GM10266 (cell line): ENCODE measurements at regions not wholly inside any gene's neighbourhood (a gene's known extent, or its start where the extent isn't known, plus 50 kb on each side); places are given as distances from the start of the nearest gene placed in this dataset.

Experiments
- DNase-seq: peaks from one replicate; pipeline ENCODE4 v3.0.0; 2012; ENCODE audit errors: extremely low spot score
- TF ChIP-seq, protein P1 (sequence below): IDR thresholded peaks from 2 replicates; pipeline ENCODE4 v1.5.1; 2012; ENCODE audit warnings: mild to moderate bottlenecking, low read depth; ENCODE audit not compliant: control insufficient read depth, insufficient read depth; ENCODE audit errors: missing control alignments

DNA sequence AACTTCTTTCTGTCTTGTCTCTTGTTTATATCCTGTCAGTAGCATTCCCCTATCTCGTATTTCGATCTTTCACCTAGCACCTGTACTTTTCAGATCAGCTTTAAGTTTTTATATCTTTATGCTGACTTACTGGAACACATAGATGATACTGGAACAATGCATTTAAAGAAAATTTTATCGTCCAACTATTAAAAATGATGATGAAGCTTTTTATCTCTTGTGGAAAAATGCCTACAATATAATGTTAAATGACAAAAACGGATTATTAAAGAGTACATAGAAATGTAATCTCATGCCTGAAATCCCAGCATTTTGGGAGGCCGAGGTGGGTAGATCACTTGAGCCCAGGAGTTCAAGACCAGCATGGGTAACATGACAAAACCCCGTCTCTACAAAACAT, 139.5 kb downstream of the ZPLD1 start:
- TF ChIP-seq, protein P1, sequence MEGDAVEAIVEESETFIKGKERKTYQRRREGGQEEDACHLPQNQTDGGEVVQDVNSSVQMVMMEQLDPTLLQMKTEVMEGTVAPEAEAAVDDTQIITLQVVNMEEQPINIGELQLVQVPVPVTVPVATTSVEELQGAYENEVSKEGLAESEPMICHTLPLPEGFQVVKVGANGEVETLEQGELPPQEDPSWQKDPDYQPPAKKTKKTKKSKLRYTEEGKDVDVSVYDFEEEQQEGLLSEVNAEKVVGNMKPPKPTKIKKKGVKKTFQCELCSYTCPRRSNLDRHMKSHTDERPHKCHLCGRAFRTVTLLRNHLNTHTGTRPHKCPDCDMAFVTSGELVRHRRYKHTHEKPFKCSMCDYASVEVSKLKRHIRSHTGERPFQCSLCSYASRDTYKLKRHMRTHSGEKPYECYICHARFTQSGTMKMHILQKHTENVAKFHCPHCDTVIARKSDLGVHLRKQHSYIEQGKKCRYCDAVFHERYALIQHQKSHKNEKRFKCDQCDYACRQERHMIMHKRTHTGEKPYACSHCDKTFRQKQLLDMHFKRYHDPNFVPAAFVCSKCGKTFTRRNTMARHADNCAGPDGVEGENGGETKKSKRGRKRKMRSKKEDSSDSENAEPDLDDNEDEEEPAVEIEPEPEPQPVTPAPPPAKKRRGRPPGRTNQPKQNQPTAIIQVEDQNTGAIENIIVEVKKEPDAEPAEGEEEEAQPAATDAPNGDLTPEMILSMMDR = no peak
- no peak for DNase-seq

GRCh38 chr3:102576651-102577050, 141.8 kb downstream of the ZPLD1 start:
- DNase-seq = no peak
- TF ChIP-seq, protein P1 = no peak

DNA sequence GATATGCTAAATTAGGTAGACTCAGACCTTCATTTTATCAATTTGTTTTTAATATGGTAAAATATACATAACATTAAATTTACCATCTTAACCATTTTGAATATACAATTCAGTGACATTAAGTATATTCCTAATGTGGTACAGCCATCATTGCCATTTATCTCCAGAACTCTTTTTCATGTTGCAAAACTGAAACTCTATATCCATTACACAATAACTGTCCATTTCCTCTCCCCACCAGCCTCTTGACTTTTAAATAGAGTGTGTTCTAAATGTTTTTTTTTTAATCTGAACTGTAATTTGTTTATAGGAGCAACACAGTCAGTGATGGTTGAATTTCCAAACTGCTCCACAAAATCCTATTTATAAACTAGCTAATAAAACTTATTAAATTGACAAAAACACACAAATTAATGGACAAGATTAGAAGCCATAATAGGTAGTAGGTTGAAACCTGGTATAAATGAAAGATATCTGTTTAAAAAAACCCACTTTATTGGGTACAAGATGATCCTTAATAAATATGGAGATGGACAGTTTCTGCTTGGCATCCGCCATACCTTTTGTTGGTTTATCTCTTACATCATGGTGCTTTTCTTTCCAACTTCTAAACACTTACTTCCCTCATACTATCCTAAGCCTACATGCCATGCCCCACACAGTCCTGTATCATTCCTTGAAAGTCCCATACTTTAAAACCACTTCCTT, 142.4 kb downstream of the ZPLD1 start:
- no peak for DNase-seq
- TF ChIP-seq, protein P1 = no peak

DNA sequence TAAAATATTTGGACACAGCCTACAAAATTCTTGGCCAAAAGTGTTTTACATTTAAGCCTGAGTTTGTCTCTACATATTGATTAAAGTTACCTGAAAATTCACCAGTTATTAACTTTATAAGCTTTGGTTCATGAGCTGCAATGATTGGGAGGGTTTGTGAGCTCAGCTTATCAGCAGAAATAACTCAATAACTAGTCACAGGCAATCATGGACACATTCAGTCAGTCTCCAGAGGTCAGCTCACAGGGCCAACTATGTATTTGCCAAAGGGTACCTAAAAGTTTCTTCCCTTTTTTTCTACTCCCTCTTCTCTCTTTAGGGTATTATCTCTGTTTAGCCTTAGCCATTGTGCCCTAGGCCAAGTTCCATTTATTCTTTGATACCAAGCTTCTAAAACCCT, 145.9 kb downstream of the ZPLD1 start:
- no peak for DNase-seq
- TF ChIP-seq, protein P1 = no peak

DNA sequence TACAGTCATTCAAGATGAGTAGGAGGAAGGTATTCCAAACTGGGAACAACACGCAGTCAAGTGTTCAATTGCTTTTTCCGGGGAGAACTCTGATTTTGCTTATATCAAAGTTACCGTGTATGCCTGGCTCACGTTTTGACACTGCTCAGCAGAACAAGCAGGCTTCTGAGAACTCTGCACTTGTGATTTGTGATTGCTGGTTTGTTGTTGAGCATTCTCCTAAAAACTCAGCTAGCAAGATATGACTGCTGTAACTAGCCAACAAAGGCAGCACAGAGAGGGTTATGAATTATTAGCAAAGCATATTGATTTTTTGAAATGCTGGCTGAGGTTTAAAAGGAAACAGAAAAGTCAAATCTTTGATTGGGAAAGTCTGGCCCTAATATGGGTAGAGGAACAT, 151.7 kb downstream of the ZPLD1 start:
- DNase-seq = no peak
- TF ChIP-seq, protein P1 = no peak

- TF ChIP-seq, protein P1 = no peak
- DNase-seq = no peak
Measured at GRCh38 chr3:102593812-102594602, 159.2 kb downstream of the ZPLD1 start.

DNA sequence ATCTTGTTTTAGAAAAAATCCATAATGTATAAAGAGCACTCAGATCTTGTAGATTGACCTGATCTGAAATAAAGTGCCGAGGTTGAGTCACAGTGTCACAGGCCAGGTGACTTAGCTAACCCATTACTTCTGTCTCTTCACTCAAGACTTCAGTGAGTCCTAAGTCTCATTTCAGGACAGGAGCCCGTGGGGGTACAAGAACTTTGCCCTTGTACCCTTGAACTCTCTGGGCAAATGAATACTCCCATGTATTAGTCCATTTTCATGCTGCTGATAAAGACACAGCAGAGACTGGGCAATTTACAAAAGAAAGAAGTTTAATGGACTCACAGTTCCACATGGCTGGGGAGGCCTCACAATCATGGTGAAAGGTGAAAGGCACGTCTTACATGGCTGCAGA, 160.2 kb downstream of the ZPLD1 start:
- TF ChIP-seq, protein P1 = no peak
- DNase-seq = no peak
